ENCODE measurements at regions not wholly inside any gene's neighbourhood (a gene's known extent, or its start where the extent isn't known, plus 50 kb on each side); places are given as distances from the start of the nearest gene placed in this dataset.

DNA sequence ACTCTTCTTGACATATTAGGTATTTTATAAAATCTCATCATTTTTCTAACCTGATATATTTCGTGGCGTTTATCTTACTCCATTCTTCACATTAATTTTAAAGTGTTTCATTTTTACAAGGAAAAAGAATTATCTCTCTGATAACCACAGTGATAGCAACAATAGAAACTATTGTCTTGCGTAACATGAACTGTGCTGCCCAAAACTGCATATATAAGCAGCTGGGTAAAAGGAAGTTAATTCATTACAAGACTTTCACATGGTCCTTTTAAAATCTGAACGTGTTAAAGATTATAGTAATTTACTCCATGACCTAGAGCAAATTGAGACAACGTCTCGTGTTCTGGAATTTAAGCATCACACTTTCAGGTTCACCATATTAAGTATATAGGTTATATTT, 210.4 kb upstream of the GRIA4 start:
- no peaks in the 10 kb centered on the region for H3K27me3 ChIP-seq
- intact Hi-C loops (cut with DNase I): no loop called here
- no peak overlapping the region for H3K4me3 ChIP-seq
- H3K9me3 ChIP-seq: no peaks in the 10 kb centered on the region
- no peaks in the 10 kb centered on the region for H3K4me1 ChIP-seq
- no peak for DNase-seq
- 58 to 59% methylated on average over 6 of the region's 6 CpGs for WGBS, 2 donors
- no peaks in the 10 kb centered on the region for H3K36me3 ChIP-seq
- H3K27ac ChIP-seq: no peak overlapping the region
- TF ChIP-seq POLR2A (IDR thresholded peaks at IDR 0.05): no peak
- TF ChIP-seq, protein P1, sequence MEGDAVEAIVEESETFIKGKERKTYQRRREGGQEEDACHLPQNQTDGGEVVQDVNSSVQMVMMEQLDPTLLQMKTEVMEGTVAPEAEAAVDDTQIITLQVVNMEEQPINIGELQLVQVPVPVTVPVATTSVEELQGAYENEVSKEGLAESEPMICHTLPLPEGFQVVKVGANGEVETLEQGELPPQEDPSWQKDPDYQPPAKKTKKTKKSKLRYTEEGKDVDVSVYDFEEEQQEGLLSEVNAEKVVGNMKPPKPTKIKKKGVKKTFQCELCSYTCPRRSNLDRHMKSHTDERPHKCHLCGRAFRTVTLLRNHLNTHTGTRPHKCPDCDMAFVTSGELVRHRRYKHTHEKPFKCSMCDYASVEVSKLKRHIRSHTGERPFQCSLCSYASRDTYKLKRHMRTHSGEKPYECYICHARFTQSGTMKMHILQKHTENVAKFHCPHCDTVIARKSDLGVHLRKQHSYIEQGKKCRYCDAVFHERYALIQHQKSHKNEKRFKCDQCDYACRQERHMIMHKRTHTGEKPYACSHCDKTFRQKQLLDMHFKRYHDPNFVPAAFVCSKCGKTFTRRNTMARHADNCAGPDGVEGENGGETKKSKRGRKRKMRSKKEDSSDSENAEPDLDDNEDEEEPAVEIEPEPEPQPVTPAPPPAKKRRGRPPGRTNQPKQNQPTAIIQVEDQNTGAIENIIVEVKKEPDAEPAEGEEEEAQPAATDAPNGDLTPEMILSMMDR (IDR thresholded peaks at IDR 0.05): no peak

DNA sequence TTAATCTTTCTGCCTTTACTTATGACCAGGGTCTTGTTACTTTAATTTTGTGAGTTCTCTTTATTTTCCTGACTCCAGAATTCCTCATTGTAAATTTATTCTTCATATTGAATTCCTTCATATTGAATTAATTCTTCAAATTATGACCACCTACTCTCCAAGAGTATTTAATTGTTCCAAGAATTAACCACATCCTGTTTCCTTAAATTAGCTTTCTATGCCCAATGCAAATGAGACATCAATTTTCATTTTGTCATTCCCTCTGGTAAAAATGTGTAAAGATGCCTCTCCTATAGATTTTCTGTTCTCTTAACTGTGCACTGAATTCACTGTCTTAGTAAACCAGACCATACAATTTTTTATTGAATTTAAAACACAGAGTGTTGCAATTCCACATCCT, 211.2 kb upstream of the GRIA4 start:
- no peak for DNase-seq
- intact Hi-C loops (cut with DNase I): no loop called here
- no peak overlapping the region for H3K4me3 ChIP-seq
- no peaks in the 10 kb centered on the region for H3K4me1 ChIP-seq
- no peak overlapping the region for H3K27ac ChIP-seq
- H3K36me3 ChIP-seq: no peaks in the 10 kb centered on the region
- H3K27me3 ChIP-seq: no peaks in the 10 kb centered on the region
- no peaks in the 10 kb centered on the region for H3K9me3 ChIP-seq
- no peak for TF ChIP-seq POLR2A (IDR thresholded peaks at IDR 0.05)
- TF ChIP-seq, protein P1 (IDR thresholded peaks at IDR 0.05): no peak

DNA sequence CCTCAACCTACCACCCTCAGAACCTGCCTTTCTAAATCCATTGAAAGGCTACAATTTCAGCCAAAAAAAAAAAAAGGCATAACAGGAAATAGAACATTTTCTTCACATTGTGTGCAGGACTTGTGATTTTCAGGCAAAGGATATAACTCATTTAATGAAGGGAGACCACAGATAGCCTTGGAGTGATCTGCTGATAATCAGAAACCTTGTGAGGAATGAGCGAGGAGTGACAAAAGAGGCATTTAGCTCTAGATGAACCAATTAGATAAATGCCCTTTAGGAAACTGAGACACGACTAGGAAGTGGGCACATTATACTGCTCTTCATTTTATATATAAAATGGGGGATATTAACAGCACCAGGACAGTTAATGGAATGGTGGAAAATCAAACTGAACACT, 216.5 kb upstream of the GRIA4 start:
- TF ChIP-seq, protein P1 (IDR thresholded peaks at IDR 0.05): no peak
- TF ChIP-seq POLR2A (IDR thresholded peaks at IDR 0.05): no peak
- Histone ChIP-seq H3K27me3 (no peaks in the 10 kb centered on the region), H3K36me3 (no peaks in the 10 kb centered on the region), H3K9me3 (no peaks in the 10 kb centered on the region), H3K4me3 (no peak overlapping the region), H3K27ac (no peak overlapping the region), H3K4me1 (no peaks in the 10 kb centered on the region)
- no peak for DNase-seq
- 57 to 73% methylated on average over 2 of the region's 2 CpGs for WGBS, 2 donors
- intact Hi-C loops (cut with DNase I): no loop called here

DNA sequence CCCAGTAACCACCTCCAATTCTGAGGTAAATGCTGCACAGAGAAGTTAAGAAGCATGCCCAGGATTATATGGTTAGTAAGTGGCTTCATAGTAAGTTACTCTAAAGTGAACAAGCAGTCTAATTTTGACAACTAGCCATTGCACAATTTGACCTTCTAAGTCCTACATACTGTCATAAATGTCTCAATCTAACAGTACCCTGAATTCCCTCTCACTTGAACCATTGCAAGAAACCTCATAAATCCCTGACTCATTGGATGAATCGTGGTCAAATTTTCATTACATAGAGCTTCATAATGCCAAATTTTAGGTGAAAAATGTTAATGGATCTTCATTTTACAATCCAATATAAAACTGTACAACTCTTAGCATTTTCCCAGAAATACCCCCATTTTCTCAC, 217.3 kb upstream of the GRIA4 start:
- Histone ChIP-seq H3K27me3 (no peaks in the 10 kb centered on the region), H3K4me3 (no peak overlapping the region), H3K27ac (no peak overlapping the region), H3K9me3 (no peaks in the 10 kb centered on the region), H3K4me1 (no peaks in the 10 kb centered on the region), H3K36me3 (no peaks in the 10 kb centered on the region)
- WGBS, 2 donors: 61 to 73% methylated on average over 1 of the region's 1 CpG
- intact Hi-C loops (cut with DNase I): no loop called here
- TF ChIP-seq, protein P1 (IDR thresholded peaks at IDR 0.05): no peak
- no peak for TF ChIP-seq POLR2A (IDR thresholded peaks at IDR 0.05)
- no peak for DNase-seq

DNA sequence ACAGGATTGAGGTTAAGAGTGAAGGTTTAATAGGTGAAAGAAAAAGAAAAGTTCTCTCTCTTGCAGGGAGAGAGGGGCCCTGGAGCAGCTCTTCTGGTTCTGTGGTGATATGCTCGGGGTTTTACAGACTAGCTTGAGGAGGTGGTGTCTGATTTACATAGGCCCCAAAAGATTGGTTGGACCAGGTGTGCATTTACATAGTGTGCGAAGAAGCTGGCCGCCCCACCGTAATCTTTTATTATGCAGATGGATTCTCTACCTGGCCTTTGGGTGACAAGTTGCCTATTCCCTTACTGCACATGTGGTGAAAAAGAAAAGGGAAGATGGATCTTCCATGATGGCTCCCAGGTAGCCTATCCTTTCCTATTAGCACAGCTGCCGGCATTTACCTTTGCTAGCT, 219.9 kb upstream of the GRIA4 start:
- H3K27ac ChIP-seq: no peak overlapping the region
- 86 to 95% methylated on average over 5 of the region's 5 CpGs for WGBS, 2 donors
- no peaks in the 10 kb centered on the region for H3K27me3 ChIP-seq
- H3K36me3 ChIP-seq: no peaks in the 10 kb centered on the region
- no peaks in the 10 kb centered on the region for H3K4me1 ChIP-seq
- DNase-seq: no peak
- H3K4me3 ChIP-seq: no peak overlapping the region
- TF ChIP-seq POLR2A (IDR thresholded peaks at IDR 0.05): no peak
- TF ChIP-seq, protein P1 (IDR thresholded peaks at IDR 0.05): no peak
- no peaks in the 10 kb centered on the region for H3K9me3 ChIP-seq
- intact Hi-C loops (cut with DNase I): no loop called here
